Fibroblast of the aortic adventitia (primary cell): ENCODE measurements at regions not wholly inside any gene's neighbourhood (a gene's known extent, or its start where the extent isn't known, plus 50 kb on each side); places are given as distances from the start of the nearest gene placed in this dataset.

ENCODE experiments used
- DNase-seq: peaks from one replicate; pipeline ENCODE4 v3.0.0-alpha.2; 2010; ENCODE audit warnings: low read depth
- H3K4me3 ChIP-seq: 2 replicates; pipeline ENCODE4 v1.5.1; 2011; ENCODE audit warnings: low read depth, mild to moderate bottlenecking, control low read depth, low read length, moderate library complexity
- CTCF ChIP-seq: IDR thresholded peaks from 2 replicates; pipeline ENCODE4 v1.5.1; 2011; ENCODE audit warnings: mild to moderate bottlenecking, low read length, control low read depth, inconsistent platforms; ENCODE audit not compliant: insufficient read depth

GRCh38 chr2:65775839-65776238 lies 343.4 kb upstream of the SPRED2 start:
- no peak for DNase-seq
- no peak for TF ChIP-seq CTCF
- H3K4me3 ChIP-seq, result no peak overlapping the region

- DNase-seq, result no peak
- no peak for TF ChIP-seq CTCF
- no peak overlapping the region for H3K4me3 ChIP-seq
Observed at GRCh38 chr2:65767946-65768345, 335.5 kb upstream of the SPRED2 start.

DNA sequence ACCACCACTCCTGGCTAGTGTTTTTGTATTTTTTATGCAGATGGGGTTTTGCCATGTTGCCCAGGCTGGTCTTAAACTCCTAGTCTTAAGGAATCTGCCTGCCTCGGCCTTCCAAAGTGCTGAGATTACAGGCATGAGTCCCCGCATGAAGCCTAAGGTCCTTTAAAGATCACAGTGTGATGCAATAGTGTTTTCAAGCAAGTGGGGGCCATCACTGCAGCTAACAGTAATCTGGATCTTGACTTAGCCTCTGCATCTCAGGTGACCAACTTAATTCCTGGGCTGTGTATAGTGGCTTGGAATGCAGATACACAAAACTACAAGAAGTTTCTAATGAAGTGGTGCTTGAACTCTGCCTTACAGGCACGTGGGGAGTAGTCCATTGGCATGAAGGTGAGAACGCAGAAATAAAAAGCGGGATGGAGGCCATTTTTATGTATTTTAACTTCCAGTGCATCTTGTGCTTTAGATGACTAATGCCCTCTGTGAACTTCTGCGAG lies 334.4 kb upstream of the SPRED2 start:
- TF ChIP-seq CTCF, result no peak
- no peak overlapping the region for H3K4me3 ChIP-seq
- no peak for DNase-seq

DNA sequence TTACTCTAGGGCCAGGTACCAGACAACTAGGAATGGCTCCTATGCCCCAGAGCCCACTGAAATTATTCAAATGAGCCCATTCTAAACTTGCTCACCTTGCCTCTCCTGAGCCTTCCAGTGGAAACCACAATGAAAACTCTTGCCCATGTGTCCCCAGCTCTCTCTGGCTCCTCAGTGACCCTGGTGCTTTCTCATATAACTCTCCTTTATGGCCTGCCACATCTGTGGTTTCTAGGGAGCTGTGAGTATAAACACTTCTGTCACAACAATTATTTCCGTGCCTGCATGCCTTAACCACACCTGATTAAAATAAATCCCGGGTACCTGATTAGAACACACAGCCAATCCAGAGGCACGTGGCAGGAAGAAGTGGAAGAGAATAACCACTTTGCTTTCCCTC lies 333.0 kb upstream of the SPRED2 start:
- H3K4me3 ChIP-seq, result no peak overlapping the region
- no peak for DNase-seq
- TF ChIP-seq CTCF, result no peak

- no peak for DNase-seq
- no peak overlapping the region for H3K4me3 ChIP-seq
- no peak for TF ChIP-seq CTCF
Observed at GRCh38 chr2:65762068-65762467, 329.7 kb upstream of the SPRED2 start.

DNA sequence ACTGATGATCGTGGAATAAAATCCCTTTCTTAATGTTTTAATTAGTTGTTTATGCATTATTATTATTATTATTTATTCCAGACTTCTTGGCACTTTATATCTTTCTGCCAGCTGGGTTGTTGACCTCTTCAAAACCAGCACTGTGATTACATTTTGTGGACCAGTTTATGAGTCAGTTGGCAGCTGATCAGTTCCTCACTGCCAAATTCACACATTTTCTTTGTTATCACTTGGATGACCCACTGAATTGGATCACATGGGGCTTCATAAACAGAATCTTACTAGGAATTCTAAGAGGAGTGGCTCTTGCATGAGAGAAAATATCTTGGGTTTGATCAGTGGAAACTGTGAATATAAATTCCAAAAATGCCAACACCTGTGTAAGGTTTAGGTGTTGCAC lies 321.8 kb upstream of the SPRED2 start:
- no peak overlapping the region for H3K4me3 ChIP-seq
- no peak for TF ChIP-seq CTCF
- DNase-seq, result peak; percentile 16

DNA sequence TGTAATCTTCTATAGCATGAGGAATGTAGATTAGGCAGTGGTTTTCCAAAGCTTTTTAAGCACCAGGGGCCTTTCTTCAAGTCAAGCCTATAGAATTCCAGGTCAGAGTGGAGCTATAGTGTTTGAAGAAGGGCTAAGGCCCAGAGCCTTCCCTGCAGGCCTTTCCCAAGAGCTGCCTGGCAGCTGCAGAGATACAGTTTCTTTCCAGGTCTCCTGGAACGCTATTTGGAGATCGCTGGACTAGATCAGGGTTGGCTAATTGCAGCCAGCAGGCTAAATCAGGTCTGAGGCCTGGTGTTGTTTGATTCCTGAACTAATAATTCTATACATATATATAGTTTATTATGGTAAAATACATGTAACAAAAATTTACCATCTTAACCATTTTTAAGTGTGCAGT lies 319.0 kb upstream of the SPRED2 start:
- DNase-seq, result no peak
- TF ChIP-seq CTCF, result no peak
- H3K4me3 ChIP-seq, result no peak overlapping the region
